ENCODE measurements at regions not wholly inside any gene's neighbourhood (a gene's known extent, or its start where the extent isn't known, plus 50 kb on each side); places are given as distances from the start of the nearest gene placed in this dataset.

GRCh38 chr5:3680821-3681220 is 85.2 kb downstream of the IRX1 start:
- no peaks in the 10 kb centered on the region for H3K36me3 ChIP-seq
- TF ChIP-seq POLR2A (IDR thresholded peaks at IDR 0.05) (no peak), CTCF (IDR thresholded peaks at IDR 0.05) (no peak)
- H3K4me3 ChIP-seq (replicated peaks in 1 of 3) = no peak overlapping the region
- H3K9me3 ChIP-seq = no peaks in the 10 kb centered on the region
- no peaks in the 10 kb centered on the region for H3K4me1 ChIP-seq
- no peak overlapping the region for H3K27ac ChIP-seq
- intact Hi-C loops (cut with DNase I) = no loop called here
- no peaks in the 10 kb centered on the region for H3K27me3 ChIP-seq
- no peak for DNase-seq
- 73 to 75% methylated on average over 5 of the region's 5 CpGs for WGBS, 2 donors

DNA sequence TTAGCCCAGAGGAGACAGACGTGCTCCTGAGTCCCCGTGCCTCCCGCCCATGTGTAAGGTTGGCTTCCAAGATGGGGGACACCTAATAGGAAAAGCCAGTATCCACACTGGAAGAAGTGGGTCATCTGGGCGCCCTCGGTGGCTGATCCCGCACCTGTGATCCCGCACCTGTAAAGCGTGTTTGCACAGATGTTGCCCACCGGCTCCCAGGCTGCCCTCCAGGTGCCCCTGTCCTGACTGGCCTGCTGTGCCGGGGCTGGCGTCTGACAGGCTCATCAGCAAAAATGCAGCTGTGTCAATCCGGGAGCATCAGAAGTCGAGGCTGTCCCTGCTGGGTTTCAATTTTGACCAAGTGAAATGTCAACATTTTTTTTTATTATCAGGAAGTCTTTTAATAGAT is 88.5 kb downstream of the IRX1 start:
- WGBS, 2 donors = 70 to 81% methylated on average over 12 to 13 of the region's 13 CpGs
- no peaks in the 10 kb centered on the region for H3K4me1 ChIP-seq
- no peaks in the 10 kb centered on the region for H3K36me3 ChIP-seq
- DNase-seq = no peak
- intact Hi-C loops (cut with DNase I) = no loop called here
- H3K4me3 ChIP-seq (replicated peaks in 1 of 3) = no peak overlapping the region
- H3K27me3 ChIP-seq = no peaks in the 10 kb centered on the region
- TF ChIP-seq CTCF (IDR thresholded peaks at IDR 0.05) = no peak
- TF ChIP-seq POLR2A (IDR thresholded peaks at IDR 0.05) = no peak
- H3K9me3 ChIP-seq = no peaks in the 10 kb centered on the region
- H3K27ac ChIP-seq = no peak overlapping the region

- H3K4me3 ChIP-seq (replicated peaks in 1 of 3) = no peak overlapping the region
- 89 to 92% methylated on average over 12 of the region's 12 CpGs for WGBS, 2 donors
- no peaks in the 10 kb centered on the region for H3K36me3 ChIP-seq
- no peak overlapping the region for H3K27ac ChIP-seq
- intact Hi-C loops (cut with DNase I) = no loop called here
- TF ChIP-seq POLR2A (IDR thresholded peaks at IDR 0.05) = no peak
- no peak for TF ChIP-seq CTCF (IDR thresholded peaks at IDR 0.05)
- H3K27me3 ChIP-seq = no peaks in the 10 kb centered on the region
- H3K4me1 ChIP-seq = no peaks in the 10 kb centered on the region
- no peaks in the 10 kb centered on the region for H3K9me3 ChIP-seq
- no peak for DNase-seq
Measured at GRCh38 chr5:3684771-3685354, 89.2 kb downstream of the IRX1 start.

DNA sequence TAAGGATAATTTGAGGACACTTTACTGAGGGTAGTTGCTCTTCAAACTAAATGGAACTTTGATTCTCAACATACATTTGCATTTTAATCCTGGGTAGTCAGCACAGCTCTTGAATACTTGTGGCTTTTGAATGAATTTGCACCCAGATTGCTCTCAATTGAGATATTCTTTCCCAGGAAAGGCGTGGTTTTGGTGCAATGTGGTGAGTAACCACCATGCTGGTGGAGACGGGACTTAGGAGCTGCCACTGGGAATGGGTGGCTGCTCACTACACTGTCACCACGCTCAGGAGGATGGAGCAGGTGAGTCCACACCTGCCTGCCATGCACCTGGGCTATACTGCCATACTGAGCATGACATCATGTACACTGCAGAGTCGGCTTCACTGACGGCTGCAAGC is 99.2 kb downstream of the IRX1 start:
- H3K4me3 ChIP-seq (replicated peaks in 1 of 3) = no peak overlapping the region
- no peak overlapping the region for H3K27ac ChIP-seq
- no peaks in the 10 kb centered on the region for H3K36me3 ChIP-seq
- TF ChIP-seq CTCF (IDR thresholded peaks at IDR 0.05) (no peak), POLR2A (IDR thresholded peaks at IDR 0.05) (no peak)
- no peak for DNase-seq
- H3K27me3 ChIP-seq = no peaks in the 10 kb centered on the region
- intact Hi-C loops (cut with DNase I) = no loop called here
- no peaks in the 10 kb centered on the region for H3K4me1 ChIP-seq
- 91 to 92% methylated on average over 3 to 5 of the region's 5 CpGs for WGBS, 2 donors
- H3K9me3 ChIP-seq = no peaks in the 10 kb centered on the region

GRCh38 chr5:3695818-3696217 is 100.2 kb downstream of the IRX1 start:
- Histone ChIP-seq H3K27me3 (no peaks in the 10 kb centered on the region), H3K9me3 (no peaks in the 10 kb centered on the region), H3K4me1 (no peaks in the 10 kb centered on the region), H3K27ac (no peak overlapping the region), H3K4me3 (replicated peaks in 1 of 3) (no peak overlapping the region), H3K36me3 (no peaks in the 10 kb centered on the region)
- DNase-seq = no peak
- intact Hi-C loops (cut with DNase I) = no loop called here
- TF ChIP-seq CTCF (IDR thresholded peaks at IDR 0.05) (no peak), POLR2A (IDR thresholded peaks at IDR 0.05) (no peak)
- WGBS, 2 donors = 86 to 94% methylated on average over 2 of the region's 2 CpGs

Data from thyroid gland (tissue), 4 donors.